HG02759 (cell line): ENCODE measurements at regions not wholly inside any gene's neighbourhood (a gene's known extent, or its start where the extent isn't known, plus 50 kb on each side); places are given as distances from the start of the nearest gene placed in this dataset.
"Not testable (repeated sequence)": the region's sequence is repeated elsewhere in the genome, so short reads cannot be mapped to it uniquely, and the experiment has no call there.

Source experiments
- ATAC-seq: cut with Tn5 transposase; IDR thresholded peaks from one replicate; pipeline ENCODE4 v1.9.1; 2021; ENCODE audit warnings: mild to moderate bottlenecking, moderate library complexity; ENCODE audit not compliant: unreplicated experiment

GRCh38 chr18:44558767-44559166 is 121.9 kb upstream of the SETBP1 start:
- ATAC-seq, result no peak

DNA sequence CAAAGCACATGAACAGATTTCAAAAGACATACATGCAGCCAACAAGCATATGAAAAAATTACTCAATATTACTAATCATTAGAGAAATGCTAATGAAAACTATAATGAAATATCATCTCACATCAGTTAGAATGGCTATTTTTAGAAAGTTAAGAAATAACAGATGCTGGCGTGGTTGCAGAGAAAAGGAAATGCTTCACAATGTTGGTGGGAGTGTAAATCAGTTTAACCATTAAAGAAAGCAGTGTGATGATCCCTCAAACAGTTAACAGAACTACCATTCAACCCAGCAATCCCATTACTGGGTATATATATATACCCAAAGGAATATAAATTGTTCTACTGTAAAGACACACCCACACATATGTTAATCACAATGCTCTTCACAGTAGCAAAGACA is 117.7 kb upstream of the SETBP1 start:
- no peak for ATAC-seq

- ATAC-seq, result no peak
Observed at GRCh38 chr18:44564922-44565321, 115.8 kb upstream of the SETBP1 start.

- no peak for ATAC-seq
Observed at GRCh38 chr18:44568342-44568741, 112.3 kb upstream of the SETBP1 start.

- ATAC-seq, result no peak
Observed at GRCh38 chr18:44568986-44569385, 111.7 kb upstream of the SETBP1 start.

- no peak for ATAC-seq
Observed at GRCh38 chr18:44569391-44570055, 111.2 kb upstream of the SETBP1 start.

- peak; percentile 56 for ATAC-seq
Observed at GRCh38 chr18:44579028-44579702, 101.5 kb upstream of the SETBP1 start.

DNA sequence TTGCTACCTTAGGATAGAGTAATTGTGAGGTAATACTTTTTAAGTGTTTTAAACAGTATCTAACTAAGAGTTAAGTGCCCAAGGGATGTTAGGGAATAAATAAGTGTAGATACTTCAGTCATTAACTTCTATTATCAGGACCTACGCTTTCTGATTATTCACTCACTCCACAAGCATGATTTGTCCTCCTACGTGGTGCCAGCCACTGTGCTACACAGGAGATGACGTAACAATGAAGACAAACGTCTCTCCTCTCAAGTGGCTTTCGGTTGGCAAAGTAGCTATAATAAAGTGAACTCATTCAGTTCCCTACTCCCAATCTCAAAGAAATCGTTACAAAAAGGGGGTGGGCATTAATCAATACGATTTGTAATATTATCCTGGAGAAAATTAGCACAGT is 100.9 kb upstream of the SETBP1 start:
- no peak for ATAC-seq

DNA sequence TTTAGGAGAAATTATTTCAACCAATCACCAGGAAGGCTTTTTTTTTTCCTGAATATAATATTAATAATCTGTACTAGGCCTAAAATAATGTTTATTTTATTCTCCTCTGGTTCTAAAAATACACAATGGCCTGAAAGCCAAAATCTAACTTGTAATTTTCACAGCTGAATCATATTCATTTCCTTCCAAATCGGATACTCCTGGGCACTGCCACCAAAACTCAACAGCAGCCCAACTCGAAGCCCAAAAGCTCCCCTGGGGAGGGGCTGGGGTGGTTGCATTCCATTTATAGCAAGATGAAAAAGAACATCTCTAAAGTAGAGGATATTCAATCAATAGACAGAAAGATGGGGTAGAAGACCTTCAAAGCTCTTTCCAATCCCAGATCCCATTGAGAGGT is 100.5 kb upstream of the SETBP1 start:
- ATAC-seq, result no peak

GRCh38 chr18:44580782-44581181 is 99.9 kb upstream of the SETBP1 start:
- not testable (repeated sequence) for ATAC-seq

GRCh38 chr18:44582456-44582855 is 98.2 kb upstream of the SETBP1 start:
- ATAC-seq, result no peak

DNA sequence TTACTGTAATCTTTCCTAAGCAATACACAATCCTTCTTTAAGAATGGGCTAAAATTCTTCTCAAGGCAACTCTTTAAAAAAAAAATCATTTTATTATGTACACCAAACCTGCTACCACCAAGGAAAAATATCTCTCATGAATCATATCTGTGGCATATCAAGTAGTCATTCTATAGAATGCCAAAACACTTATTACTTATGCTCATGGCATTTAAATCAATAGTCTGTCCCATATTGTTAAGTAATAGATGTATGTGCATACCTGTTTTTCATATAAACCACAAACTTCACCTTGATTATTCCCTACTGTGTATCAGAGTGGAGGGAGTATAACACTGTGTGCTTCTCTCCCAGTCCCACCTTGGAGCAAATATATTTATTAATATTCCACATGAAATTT is 95.8 kb upstream of the SETBP1 start:
- no peak for ATAC-seq

GRCh38 chr18:44586782-44587524 is 93.7 kb upstream of the SETBP1 start:
- no peak for ATAC-seq

GRCh38 chr18:44588508-44588907 is 92.2 kb upstream of the SETBP1 start:
- ATAC-seq, result no peak

GRCh38 chr18:44589693-44590355 is 90.9 kb upstream of the SETBP1 start:
- no peak for ATAC-seq

GRCh38 chr18:44590956-44591670 is 89.6 kb upstream of the SETBP1 start:
- no peak for ATAC-seq

DNA sequence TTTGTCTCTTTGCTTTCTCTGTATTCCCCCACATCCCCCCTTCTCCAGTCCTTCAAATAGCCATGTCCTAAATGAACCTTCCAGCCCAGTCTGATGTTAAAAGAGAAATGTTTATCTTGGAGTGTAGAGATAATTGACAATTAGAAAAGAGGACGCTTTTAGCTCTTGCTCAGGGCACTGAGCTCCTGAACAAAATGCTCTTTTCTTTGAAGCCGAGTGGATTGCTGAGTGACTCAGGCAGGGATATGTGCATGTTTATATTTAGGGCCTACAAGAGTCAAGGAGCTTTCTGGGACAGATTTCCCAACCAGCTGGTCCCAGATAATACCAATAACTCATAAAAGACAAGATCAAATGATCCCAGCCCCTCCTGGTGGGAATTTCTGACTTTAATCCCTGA is 88.0 kb upstream of the SETBP1 start:
- no peak for ATAC-seq

DNA sequence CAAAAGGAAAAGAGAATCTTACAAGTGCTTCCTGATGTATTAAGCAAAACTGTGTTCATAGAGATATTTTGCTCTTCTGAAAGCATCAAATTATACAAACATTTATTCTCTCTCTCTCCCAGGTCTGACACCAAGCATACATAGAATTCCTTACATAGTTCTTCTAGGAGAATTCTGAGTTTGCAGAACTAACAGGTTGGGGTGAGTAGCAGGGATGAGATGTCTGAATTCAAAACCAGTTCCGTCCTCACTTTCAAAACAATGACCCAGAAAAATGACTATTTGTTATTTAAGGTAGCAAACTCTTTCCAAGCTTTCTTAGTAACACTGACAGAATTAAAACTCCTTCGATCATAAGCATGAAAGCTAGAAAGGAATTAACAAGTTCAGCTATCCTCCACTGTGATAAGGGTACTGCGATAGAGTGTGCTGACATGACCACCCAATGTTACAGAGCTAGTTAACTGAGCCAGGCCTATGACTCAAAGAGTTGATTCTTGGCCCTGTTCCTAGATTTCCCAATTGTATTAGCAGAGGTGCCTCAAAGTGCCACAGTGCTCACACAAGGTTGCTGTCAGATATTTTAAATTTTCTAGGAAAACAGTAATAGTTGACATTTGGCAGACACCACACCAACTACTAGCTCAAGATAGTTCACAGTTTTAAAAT is 85.8 kb upstream of the SETBP1 start:
- ATAC-seq, result no peak

DNA sequence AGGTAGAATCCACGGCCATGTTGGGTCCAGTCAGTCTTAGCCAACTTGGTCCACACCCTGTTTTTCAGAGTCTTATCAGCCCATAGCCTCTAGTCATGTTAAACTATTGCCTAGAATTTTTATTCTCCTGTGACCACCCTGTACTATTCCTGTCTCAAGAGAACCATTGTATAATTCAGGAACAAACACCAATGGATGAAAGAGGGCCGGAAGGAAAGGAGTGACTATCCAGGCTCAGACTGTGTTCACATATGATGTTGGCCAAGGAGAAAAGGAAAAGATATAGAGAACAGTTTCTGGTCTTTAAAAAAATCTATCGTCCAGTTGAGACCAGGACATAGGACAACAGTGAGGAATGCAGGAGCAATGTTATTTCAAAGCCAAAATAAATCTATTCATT is 82.9 kb upstream of the SETBP1 start:
- no peak for ATAC-seq

DNA sequence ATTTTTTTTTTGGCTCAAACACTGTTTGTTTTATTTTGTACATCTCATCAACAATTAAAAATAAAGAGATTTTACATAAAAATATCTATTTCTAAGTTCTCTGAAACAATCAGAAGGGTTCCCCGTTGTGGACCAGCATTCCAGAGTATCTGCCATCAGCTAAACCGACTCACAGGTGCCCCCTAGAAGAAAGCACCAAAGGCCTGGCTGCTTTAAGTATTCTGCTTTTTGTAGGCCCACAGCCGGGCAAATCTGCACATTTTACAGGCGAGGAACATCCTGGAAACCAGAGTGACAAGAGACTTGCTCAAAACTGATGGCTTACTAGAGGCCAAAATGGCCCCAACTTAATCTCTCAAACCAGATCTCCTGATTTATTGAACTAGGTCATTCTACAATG is 82.2 kb upstream of the SETBP1 start:
- no peak for ATAC-seq
